PC-9 (cell line): ENCODE measurements at regions not wholly inside any gene's neighbourhood (a gene's known extent, or its start where the extent isn't known, plus 50 kb on each side); places are given as distances from the start of the nearest gene placed in this dataset.
A peak's percentile ranks its signal among the peaks of the same experiment; 100 is the strongest.

Source experiments
- BruUV-seq: library from RNA; stranded (reverse); fragments of 400-500 nt; replicated peaks from 2 replicates; lab custom pipeline; 2021; lab: Mats Ljungman, UMichigan
- CTCF ChIA-PET: fragments of 300-600 bp; sonication (Branson Sonifier 250); formaldehyde crosslinking; loops from one replicate; lab custom pipeline; 2022; ENCODE audit warnings: antibody characterized with exemption; lab: Charles Lee
- POLR2A ChIA-PET: fragments of 300-600 bp; sonication (Branson Sonifier 250); formaldehyde crosslinking; loops from one replicate; lab custom pipeline; 2022; ENCODE audit warnings: antibody characterized with exemption; ENCODE audit not compliant: unreplicated experiment; lab: Charles Lee
- DNase-seq, 2 experiments: peaks; one replicate each; pipeline versions ENCODE4 v3.0.0 to v3.0.0-alpha.2; 2015 to 2022; ENCODE audit warnings: mixed read lengths in 1 of 2
- H2AFZ ChIP-seq: fragments of 200-600 bp; sonication (generic); 2 replicates; pipeline ENCODE4 v1.8.1; 2017; ENCODE audit warnings: antibody characterized with exemption
- H3F3A ChIP-seq: fragments of 200-600 bp; sonication (generic); 2 replicates; pipeline ENCODE4 v1.8.1; 2017; ENCODE audit warnings: antibody characterized with exemption, mild to moderate bottlenecking, low read depth; ENCODE audit not compliant: insufficient read depth
- H3K27ac ChIP-seq: fragments of 200-600 bp; sonication (generic); 2 replicates; pipeline ENCODE4 v1.6.1; 2016; ENCODE audit warnings: mixed run types
- H3K27me3 ChIP-seq: fragments of 200-600 bp; sonication (generic); 2 replicates; pipeline ENCODE4 v1.6.1; 2016; ENCODE audit warnings: low read depth, mixed run types; ENCODE audit not compliant: insufficient read depth
- H3K36me3 ChIP-seq: fragments of 200-600 bp; sonication (generic); 2 replicates; pipeline ENCODE4 v1.6.1; 2016; ENCODE audit warnings: low read depth, mixed run types
- H3K4me1 ChIP-seq: fragments of 200-600 bp; sonication (generic); replicated peaks from 2 replicates; pipeline ENCODE4 v1.6.1; 2016; ENCODE audit warnings: mixed run types; ENCODE audit not compliant: insufficient read depth
- H3K4me2 ChIP-seq: fragments of 200-600 bp; sonication (generic); 2 replicates; pipeline ENCODE4 v1.6.1; 2017; ENCODE audit warnings: mixed run types
- H3K4me3 ChIP-seq: fragments of 200-600 bp; sonication (generic); 2 replicates; pipeline ENCODE4 v1.6.1; 2016; ENCODE audit warnings: mixed run types
- H3K79me2 ChIP-seq: fragments of 200-600 bp; sonication (generic); 2 replicates; pipeline ENCODE4 v1.6.1; 2017; ENCODE audit warnings: low read depth, mixed run types
- H3K9me2 ChIP-seq: fragments of 200-600 bp; sonication (generic); 2 replicates; pipeline ENCODE4 v1.8.1; 2017; ENCODE audit warnings: mild to moderate bottlenecking; ENCODE audit not compliant: insufficient read depth
- H3K9me3 ChIP-seq: fragments of 200-600 bp; sonication (generic); 2 replicates; pipeline ENCODE4 v1.8.1; 2016; ENCODE audit warnings: low read depth; ENCODE audit not compliant: insufficient read depth
- H4K20me1 ChIP-seq: fragments of 200-600 bp; sonication (generic); 2 replicates; pipeline ENCODE4 v1.8.1; 2017; ENCODE audit not compliant: insufficient read depth
- EZH2 ChIP-seq: fragments of 200-600 bp; sonication (generic); IDR thresholded peaks from 2 replicates; pipeline ENCODE4 v1.8.0; 2017; ENCODE audit warnings: antibody characterized with exemption, low read depth
- intact Hi-C: fragments of 100-400 bp; cut with micrococcal nuclease; formaldehyde crosslinking; loops from one replicate; pipeline ENCODE4 v1.10.0; 2022; ENCODE audit not compliant: unreplicated experiment
- TF ChIP-seq, protein P1 (sequence below): fragments of 200-600 bp; sonication (generic); conservative IDR thresholded peaks from 2 replicates; pipeline ENCODE4 v1.6.1; 2017; ENCODE audit warnings: mixed run types, antibody characterized with exemption, mild to moderate bottlenecking, moderate library complexity

DNA sequence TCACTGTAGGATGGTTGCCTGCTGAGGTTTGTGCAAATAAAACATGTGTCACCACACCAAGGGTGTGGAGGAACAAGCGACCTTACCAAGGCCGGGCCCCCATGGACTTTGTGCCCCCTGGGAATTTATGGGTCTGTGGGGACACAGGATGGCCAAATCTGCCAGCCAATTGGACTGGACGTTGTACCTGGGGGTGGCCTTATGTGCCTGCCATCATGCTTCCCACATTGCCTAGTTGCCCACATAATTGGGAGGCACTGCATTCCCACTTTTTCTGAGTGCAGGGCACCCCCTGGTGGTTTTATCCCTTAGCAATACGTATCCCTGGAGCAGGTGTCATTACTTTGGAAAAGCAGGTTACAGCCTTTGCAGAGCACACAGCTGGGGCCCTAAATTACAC, 92.6 kb upstream of the TMPO start:
- peak in 1 of 2 experiments; percentile 38 for DNase-seq
- POLR2A ChIA-PET, result interaction anchor here (0.5 kb wide), 1 partner anchor 69 kb away, joined by 3 read pairs; no protein-coding TSS in a partner anchor
- H3K4me1 ChIP-seq, result peaks cover 24% of the 10 kb centered on the region
- H4K20me1 ChIP-seq, result no peaks in the 10 kb centered on the region
- intact Hi-C loops, result no loop called here
- no peak for TF ChIP-seq EZH2
- TF ChIP-seq, protein P1, sequence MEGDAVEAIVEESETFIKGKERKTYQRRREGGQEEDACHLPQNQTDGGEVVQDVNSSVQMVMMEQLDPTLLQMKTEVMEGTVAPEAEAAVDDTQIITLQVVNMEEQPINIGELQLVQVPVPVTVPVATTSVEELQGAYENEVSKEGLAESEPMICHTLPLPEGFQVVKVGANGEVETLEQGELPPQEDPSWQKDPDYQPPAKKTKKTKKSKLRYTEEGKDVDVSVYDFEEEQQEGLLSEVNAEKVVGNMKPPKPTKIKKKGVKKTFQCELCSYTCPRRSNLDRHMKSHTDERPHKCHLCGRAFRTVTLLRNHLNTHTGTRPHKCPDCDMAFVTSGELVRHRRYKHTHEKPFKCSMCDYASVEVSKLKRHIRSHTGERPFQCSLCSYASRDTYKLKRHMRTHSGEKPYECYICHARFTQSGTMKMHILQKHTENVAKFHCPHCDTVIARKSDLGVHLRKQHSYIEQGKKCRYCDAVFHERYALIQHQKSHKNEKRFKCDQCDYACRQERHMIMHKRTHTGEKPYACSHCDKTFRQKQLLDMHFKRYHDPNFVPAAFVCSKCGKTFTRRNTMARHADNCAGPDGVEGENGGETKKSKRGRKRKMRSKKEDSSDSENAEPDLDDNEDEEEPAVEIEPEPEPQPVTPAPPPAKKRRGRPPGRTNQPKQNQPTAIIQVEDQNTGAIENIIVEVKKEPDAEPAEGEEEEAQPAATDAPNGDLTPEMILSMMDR, result peak; percentile 41; the same call in 1 of the 2 replicates
- H3K27ac ChIP-seq, result no peak overlapping the region
- CTCF ChIA-PET, result interaction anchor here (0.6 kb wide), 1 partner anchor 1436 kb away, joined by 3 read pairs; no protein-coding TSS in a partner anchor
- no peaks in the 10 kb centered on the region for H3K9me2 ChIP-seq
- no peak overlapping the region for H2AFZ ChIP-seq
- H3K27me3 ChIP-seq, result no peaks in the 10 kb centered on the region
- no peak overlapping the region for H3K4me2 ChIP-seq
- H3K36me3 ChIP-seq, result no peaks in the 10 kb centered on the region
- H3F3A ChIP-seq, result peaks cover 18% of the 10 kb centered on the region; the same call in 1 of the 2 replicates
- no peaks in the 10 kb centered on the region for H3K9me3 ChIP-seq
- no peak overlapping the region for H3K4me3 ChIP-seq
- no peaks in the 10 kb centered on the region for H3K79me2 ChIP-seq
- BruUV-seq, result no TSS peak

DNA sequence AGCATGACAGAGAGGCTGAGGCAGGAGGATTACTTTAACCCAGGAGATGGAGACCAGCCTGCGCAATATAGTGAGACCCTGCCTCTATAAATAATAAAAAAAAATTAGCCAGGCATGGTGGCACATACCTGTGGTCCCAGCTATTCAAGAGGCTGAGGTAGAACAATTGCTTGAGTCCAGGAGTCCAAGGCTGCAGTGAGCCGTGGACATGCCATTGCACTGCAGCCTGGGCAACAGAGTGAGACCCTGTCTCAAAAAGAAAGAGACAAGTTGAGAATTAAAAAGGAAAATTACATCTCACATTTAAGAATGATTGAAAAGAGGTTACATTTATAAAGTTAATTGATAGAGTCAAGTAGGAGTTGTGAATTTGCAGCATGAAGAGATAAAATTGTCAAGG, 91.4 kb upstream of the TMPO start:
- Histone ChIP-seq H3K4me1 (peaks cover 14% of the 10 kb centered on the region), H3K27ac (0 out of 2 replicates have a peak overlapping the region, but pooled peaks have one; percentile 16), H3K79me2 (no peaks in the 10 kb centered on the region), H3K27me3 (no peaks in the 10 kb centered on the region), H3K4me3 (no peak overlapping the region), H3K9me2 (no peaks in the 10 kb centered on the region), H3K36me3 (no peaks in the 10 kb centered on the region), H2AFZ (no peak overlapping the region), H3K9me3 (no peaks in the 10 kb centered on the region), H3K4me2 (no peak overlapping the region), H3F3A (peaks cover 10% of the 10 kb centered on the region; the same call in 1 of the 2 replicates), H4K20me1 (no peaks in the 10 kb centered on the region)
- no TSS peak for BruUV-seq
- DNase-seq, result no peak
- POLR2A ChIA-PET, result no interaction called here
- TF ChIP-seq EZH2, result no peak
- TF ChIP-seq, protein P1, result no peak
- CTCF ChIA-PET, result interaction anchor here (0.7 to 1.8 kb wide), 2 partner anchors 28 to 67 kb away, joined by 3 to 6 read pairs; no protein-coding TSS in a partner anchor
- intact Hi-C loops, result loop anchor here (1.0 to 2.0 kb wide), 5 partner anchors 17 to 221 kb away; partner anchors contain the start of genes APAF1, IKBIP and TMPO

DNA sequence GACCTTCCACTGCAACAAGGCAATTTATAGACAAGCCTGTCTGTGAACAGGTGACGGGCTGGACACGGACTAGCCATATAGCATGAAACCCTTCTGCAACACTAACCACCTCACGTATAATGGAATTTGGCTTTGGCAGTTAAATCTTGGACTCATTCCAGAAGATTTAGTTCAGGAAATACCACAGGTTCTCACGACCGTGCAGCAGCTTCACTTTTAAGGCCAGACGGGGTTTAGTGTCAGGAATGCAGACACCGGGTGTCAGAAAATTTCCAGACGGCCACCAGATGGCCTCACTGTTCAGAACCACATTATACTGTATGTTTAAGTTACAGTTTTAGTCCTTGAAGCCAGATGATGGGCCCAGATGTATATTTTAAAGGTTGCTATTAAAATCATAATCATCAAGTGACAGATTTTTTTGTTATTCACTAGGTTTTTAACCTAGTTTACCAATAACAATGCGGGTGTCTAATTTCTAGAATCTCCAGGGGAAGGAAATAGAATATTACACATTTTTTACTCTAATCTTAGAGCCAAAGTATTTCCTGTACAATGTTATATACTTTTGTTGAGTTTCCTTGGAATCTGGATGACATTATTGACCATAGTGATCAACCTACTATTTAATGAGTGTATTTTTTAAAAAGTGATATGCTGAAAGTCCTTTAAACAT, 90.5 kb upstream of the TMPO start:
- intact Hi-C loops, result loop anchor here (1.0 to 2.0 kb wide), 5 partner anchors 16 to 220 kb away; partner anchors contain the start of genes APAF1, IKBIP and TMPO
- H3F3A ChIP-seq, result 0 out of 2 replicates have a peak, but pooled peaks cover 5% of the 10 kb centered on the region
- H3K4me1 ChIP-seq, result peaks cover 6% of the 10 kb centered on the region
- BruUV-seq, result no TSS peak
- H3K4me2 ChIP-seq, result peak overlapping the region; percentile 23; the same call in 1 of the 2 replicates
- H3K27ac ChIP-seq, result 0 out of 2 replicates have a peak overlapping the region, but pooled peaks have one; percentile 16
- no peak for TF ChIP-seq EZH2
- TF ChIP-seq, protein P1, result peak; percentile 78
- no peaks in the 10 kb centered on the region for H3K9me2 ChIP-seq
- no peaks in the 10 kb centered on the region for H4K20me1 ChIP-seq
- H3K4me3 ChIP-seq, result no peak overlapping the region
- H2AFZ ChIP-seq, result no peak overlapping the region
- H3K36me3 ChIP-seq, result no peaks in the 10 kb centered on the region
- H3K9me3 ChIP-seq, result no peaks in the 10 kb centered on the region
- ChIA-PET POLR2A (no interaction called here), CTCF (interaction anchor here (0.5 to 1.8 kb wide), 4 partner anchors 15 to 91 kb away, joined by 4 to 6 read pairs (median 5); partner anchors contain the start of gene TMPO)
- H3K79me2 ChIP-seq, result no peaks in the 10 kb centered on the region
- H3K27me3 ChIP-seq, result no peaks in the 10 kb centered on the region
- DNase-seq, result peak; percentile 83 to 91
